Glomerular visceral epithelial cell (primary cell): ENCODE measurements at regions not wholly inside any gene's neighbourhood (a gene's known extent, or its start where the extent isn't known, plus 50 kb on each side); places are given as distances from the start of the nearest gene placed in this dataset.
"Not testable (repeated sequence)": the region's sequence is repeated elsewhere in the genome, so short reads cannot be mapped to it uniquely, and the experiment has no call there.

Experiments used
- DNase-seq: peaks from one replicate; pipeline ENCODE4 v3.0.0-alpha.2; 2016; ENCODE audit errors: extremely low spot score

DNA sequence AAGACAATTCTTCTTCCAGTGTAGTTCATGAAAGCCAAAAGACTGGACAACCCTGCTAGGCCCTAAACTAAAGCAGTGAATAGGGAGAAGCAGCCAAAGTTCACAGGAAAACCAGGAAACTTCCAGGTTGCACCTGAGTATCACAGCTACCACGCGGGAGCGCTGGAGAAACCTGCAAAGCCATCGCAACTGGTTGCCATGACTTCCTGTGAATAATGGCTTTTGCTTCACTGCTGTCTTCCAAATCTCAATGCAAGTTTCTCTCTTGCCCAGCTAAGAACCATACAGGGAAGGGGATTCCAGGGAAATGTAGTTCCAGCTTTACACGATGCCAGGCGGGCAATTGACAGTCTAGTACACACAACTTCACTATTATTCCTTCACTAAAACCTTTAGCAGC is 114.1 kb downstream of the GXYLT1 start:
- no peak for DNase-seq

DNA sequence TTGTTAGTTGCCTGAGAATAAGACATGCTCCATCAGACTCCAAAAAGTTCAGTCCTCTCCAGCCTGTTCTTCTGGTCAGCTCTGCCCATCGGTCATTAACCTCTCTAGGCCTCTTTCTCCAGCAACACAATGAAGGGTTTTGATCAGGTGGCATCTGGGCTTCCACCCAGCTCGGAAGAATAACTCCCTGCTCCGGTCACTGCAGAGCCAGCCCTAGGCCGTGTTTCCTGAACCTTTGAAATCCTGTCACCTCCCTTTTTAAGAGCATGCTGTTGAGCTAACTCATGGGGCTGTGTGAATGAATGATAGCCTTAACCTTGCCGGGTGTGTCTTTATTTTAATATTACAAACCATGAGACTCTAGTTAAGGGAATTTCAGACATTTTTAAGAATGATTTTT is 117.1 kb downstream of the GXYLT1 start:
- DNase-seq = no peak

DNA sequence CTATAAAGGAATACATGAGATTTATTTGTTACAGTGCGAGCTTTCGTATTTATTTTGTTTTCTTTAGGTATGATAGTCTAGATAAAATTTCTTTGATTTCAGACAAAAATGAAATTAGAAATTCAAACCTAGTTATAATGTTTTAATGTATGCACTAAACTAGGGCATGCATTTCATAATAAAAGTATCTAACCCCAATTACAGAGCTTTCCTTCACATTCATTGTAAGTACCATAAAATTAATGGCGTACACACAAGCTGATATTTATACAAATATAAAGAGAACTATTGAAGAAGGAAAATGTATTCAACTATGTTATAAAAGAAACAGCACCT is 120.2 kb downstream of the GXYLT1 start:
- DNase-seq = no peak

DNA sequence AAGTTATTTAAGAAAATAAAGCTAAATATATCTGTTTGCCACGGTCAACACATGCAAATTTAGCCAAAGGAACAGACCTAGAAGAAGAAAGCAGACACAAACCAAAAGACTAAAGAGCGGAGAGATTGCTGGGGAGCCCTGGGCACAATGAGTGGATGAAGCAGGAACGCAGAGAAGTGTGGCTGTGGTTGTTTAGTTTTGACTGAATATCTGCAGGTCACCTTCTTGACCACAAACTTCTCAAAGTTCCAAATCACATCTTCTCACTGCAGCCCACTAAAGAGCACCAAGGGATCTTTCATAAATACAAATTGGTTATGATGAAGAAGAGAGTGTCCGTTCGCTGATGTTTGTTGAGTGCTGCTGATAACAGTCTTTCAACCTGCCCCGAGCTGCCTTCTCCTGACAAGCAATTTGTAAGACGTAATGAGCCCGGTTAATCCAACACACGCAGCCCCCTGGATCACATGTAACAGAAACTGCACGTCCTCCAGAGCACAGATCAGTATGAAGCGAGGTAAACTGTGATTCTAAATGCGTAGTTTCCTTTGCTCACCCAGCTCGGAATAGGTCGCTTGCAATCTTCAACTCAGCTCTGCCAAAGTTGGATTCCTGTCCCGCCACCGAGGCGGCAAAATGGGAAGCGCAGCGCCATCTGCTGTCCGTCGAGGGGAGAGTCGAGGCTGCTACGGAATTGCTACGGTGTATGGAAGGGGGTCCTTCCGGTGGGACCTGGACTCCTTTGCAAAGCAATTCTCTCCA is 120.8 kb downstream of the GXYLT1 start:
- peak; percentile 72 for DNase-seq

DNA sequence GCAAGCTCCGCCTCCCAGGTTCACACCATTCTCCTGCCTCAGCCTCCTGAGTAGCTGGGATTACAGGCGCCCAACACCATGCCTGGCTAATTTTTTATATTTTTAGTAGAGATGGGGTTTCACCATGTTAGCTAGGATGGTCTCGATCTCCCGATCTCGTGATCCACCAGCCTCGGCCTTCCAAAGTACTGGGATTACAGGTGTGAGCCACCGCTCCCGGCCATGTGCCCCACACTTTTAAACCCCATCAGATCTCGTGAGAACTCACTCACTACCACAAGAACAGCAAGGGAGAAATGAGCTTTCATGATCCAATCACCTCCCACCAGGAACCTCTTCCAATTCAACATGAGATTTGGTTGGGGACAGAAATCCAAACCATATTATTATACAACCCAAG is 122.7 kb downstream of the GXYLT1 start:
- not testable (repeated sequence) for DNase-seq

DNA sequence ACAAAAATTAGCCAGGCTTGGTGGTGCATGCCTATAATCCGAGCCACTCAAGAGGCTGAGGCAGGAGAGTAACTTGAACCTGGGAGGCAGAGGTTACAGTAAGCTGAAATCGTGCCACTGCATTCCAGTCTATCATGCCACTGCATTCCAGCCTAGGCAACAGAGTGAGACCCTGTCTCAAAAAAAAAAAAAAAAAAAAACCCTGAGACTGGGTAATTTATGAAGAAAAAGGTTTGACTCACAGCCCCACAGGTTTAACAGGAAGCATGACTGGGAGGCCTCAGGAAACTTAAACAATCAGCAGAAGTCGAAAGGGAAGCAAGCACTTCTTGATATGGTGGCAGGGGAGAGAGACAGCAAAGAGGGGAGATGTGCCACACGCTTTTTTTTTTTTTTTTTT is 123.2 kb downstream of the GXYLT1 start:
- DNase-seq = peak; percentile 31

DNA sequence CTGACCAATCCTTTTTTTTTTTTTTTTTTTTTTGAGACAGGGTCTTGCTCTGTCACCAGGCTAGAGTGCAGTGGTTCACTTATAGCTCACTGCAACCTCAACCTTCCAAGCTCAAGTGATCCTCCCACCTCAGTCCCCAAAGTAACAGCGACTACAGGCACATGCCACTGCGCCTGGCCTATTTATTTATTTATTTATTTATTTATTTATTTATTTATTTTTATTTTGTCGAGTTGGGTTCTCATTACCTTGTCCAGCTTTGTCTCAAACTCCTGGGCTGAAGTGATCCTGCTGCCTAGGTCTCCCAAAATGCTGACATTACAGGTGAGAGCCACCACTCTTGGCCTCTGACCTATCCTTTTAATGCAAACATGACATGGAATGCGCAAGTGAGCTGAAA is 124.4 kb downstream of the GXYLT1 start:
- no peak for DNase-seq

DNA sequence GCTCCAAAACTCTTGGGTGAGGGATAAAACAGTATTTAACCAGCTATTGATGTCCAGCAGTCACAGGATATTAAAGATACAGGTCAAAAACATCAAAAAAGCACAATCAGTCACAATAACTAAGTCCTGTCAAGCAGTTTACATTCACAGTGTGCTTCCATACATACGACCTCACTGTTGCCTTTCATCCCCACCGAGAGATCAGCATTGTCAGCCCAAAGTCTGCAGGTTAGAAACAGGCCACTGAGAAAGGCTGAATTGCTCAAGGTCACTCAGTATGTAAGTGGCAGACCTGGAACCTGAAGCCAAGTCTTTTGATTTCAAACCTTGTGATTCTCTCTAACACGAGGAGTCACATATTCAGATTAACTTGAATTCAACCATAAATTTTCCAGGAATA is 124.9 kb downstream of the GXYLT1 start:
- DNase-seq = no peak

DNA sequence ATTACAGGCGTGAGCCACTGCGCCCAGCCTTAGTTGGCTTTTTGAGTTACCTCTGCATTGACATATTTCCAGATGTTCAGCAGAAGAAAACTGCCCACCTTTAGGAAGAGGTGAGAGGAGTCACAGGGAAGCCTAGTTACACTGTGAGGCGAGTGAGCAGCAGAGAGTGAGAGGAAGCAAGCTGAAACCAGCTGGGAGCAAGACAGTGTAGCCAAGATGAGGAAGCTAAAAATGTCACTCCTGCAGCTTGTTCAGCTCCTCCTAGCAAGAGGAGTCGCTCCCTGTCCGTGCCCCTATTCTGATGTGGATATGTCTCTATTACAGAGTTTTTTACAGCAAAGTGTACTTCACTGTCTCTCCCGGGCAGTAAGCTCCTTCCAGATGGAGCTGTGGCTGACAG is 127.6 kb downstream of the GXYLT1 start:
- DNase-seq = no peak

DNA sequence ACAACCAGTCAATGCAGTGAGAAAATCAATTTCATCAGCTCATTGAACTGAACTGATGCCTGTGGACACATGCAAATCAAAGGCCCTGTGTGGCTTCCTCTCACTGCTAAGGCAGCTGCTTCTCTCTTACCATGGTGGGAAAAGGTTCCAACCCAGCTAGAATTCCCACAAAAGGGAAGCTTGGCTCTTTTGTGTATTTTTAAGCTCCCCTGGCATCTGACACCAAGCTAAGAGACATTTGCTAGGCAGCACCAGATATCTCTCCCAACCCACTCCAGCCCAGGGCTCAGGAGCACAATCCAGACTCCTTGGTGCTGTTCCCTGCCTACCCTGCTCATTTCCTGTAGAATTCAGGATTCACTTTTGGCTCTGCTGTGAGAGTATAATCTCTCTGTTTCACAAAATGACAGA is 129.6 kb downstream of the GXYLT1 start:
- DNase-seq = no peak

DNA sequence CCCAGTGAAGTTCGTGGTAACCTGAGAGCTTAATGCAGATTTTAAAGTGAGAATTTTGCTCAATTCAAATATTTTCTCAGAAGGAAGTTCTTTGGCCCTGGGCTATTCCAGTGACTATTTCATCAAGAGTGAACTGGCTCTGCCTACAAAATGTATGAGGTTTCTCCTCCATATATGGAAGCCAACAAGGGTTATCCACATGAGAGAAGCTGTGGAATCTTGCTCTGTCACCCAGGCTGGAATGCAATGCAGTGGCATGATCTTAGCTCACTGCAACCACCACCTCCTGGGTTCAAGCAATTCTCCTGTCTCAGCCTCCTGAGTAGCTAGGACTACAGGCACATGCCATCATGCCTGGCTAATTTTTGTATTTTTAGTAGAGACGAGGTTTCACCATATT is 132.2 kb downstream of the GXYLT1 start:
- peak; percentile 72 for DNase-seq

DNA sequence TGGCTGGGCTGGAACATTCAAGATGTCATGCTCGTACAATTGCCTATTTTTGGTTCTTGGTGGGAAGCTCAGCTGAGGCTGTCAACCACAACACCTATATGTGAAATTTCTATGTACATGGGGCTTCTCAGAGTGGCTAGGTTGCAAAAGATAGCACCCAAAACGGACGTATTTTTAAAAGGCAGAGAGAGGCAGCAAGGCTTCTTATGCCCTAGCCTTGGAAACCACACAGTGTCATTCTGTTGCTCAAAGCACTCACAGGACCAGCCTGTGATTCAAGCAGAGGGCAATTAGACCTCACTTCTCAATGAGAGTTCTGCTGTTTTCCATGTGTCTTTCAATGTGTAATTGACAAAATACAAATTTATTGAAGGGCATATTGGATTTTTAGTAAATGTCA is 134.0 kb downstream of the GXYLT1 start:
- DNase-seq = no peak

DNA sequence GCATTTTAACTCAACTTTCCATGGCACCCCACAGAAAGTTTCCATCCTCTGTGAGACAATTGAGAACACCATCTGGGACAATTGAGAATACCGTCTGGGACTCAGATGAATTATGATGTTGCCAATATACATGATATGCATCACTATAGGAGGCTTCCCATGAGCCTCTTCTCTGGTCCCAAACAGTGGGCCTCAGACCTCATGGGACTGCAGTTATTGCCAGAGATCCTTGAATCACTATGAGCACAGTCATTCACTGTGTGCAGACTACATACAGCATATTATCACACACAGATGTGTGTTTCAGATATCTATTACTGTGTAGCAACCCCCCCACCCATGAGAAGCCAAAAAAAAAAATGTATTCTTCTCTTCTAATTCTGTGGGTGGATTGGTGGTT is 134.4 kb downstream of the GXYLT1 start:
- no peak for DNase-seq

DNA sequence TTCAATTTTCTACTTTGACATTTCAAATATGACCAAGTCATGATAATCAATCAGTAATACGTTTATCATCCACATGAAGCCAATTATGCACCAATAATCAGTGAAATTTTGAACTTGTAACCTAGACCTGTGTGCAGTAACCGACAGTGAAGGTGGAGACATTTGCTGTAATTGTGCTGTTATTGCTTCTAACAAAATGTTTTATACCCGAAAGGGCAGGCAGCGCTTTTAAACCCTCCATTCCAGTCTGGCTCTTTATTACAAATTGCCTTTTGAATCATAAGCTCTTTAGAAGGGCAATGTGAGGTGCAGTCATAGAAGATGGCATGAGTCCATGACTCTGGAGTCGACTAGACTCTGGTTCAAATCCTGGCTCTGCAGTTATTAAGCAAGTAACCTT is 135.7 kb downstream of the GXYLT1 start:
- DNase-seq = no peak

DNA sequence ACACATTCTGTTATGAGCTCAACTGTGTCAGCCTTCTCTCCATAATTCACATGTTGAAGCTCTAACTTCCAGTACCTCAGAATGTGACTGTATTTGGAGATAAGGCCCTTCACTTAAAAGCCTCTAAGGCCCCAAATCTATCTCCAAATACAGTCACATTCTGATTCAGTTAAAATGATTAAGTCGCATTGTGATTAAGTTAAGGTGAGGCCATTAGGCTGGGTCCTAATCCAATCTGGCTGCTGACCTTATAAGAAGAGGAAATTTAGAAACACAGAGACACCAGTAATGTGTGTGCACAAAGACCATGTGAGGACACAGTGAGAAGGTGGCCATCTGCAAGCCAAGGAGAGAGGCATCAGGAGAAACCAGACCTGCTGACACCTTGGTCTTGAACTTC is 141.6 kb downstream of the GXYLT1 start:
- no peak for DNase-seq

DNA sequence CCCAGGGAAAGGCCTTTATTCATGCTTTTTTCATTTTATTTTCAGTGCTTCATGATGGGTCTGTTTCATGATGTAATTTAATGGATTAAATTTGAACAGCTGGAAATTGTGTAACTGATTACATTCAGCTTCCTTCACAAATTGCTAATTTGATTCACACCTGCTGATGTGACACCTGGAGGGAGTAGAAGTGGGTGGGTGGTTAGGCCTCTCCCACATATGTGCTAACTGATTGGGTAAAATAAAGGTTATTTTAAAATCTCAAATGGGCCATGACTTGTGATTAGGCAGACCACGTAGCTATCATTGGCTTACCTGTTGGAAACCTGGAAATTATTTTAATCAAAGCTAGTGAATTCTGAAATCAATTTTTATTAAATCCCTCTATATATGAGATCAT is 142.1 kb downstream of the GXYLT1 start:
- DNase-seq = no peak

DNA sequence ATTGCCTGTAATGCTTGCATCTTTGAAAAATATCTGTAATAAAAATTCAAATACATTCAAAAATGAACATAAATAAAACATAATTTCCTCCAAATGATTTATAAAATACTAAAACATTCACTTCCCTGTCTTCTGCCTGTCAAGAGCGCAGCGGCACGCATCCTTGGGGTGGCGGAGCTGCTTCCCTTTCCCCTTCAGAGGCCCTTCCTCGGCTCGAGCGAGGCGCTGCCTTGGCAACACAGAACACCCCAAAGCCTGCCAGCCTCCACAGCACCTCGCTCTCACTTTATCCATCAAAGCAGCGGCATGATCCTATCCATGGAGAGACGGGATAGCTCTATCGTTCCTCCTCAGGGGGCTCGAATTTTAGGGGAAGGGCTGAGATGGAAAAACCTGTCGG is 146.2 kb downstream of the GXYLT1 start:
- no peak for DNase-seq

DNA sequence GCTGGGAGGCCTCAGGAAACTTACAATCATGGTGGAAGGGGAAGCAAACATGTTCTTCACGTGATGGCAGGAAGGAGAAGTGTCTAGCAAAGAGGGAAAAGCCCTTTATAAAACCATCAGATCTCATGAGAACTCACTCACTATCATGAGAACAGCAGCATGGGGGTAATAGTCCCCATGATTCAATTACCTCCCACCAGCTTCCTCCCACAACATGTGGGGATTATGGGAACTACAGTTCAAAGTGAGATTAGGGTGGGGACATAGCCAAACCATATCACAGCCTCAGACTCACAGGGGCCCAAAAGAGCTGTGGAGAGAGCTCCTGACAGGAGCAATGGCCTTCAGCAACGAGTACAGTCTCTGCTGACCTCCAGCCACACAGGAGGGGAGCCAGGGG is 151.4 kb downstream of the GXYLT1 start:
- no peak for DNase-seq

DNA sequence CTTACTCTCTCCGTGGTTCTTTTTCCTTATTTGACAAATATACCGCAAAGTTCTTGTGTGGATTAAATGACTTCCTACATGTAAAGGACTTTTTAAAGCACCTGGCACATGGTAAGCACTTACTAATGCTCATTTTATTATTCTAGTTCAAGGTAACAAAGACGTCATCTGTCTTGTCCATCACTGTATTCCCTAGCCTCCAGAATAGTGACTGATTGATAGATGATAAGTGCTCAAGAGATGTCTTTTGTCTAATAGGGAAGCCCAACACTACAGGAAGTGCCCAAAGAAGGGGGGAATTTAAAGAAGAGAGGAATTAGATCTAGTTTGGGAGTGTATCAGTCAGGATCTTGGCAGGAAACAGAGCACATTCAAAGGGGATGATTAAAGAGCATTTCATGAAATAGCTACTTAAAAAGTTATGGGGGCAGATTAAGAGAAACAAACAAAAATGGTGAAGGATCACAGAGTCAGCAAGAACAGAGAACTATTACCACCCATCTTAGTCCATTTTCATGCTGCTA is 151.9 kb downstream of the GXYLT1 start:
- DNase-seq = peak; percentile 9

DNA sequence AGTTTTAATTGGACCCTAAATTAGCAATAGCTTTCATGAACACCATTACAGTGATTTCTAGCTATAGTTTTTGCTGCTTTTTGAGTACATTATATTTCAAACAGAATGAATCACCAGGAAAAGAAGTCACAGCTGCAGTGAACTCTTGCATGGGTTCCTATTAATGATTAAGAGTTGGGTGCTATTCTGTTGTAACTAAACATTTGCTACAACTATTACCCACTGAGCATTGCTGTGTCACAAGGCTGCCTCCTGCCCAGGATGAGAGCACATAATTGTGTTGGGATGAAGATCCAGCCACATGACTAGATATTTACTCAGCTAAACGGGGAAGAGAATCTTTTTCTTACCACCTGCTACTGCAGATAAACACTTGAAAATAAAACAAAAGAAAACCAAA is 152.7 kb downstream of the GXYLT1 start:
- peak; percentile 80 for DNase-seq

DNA sequence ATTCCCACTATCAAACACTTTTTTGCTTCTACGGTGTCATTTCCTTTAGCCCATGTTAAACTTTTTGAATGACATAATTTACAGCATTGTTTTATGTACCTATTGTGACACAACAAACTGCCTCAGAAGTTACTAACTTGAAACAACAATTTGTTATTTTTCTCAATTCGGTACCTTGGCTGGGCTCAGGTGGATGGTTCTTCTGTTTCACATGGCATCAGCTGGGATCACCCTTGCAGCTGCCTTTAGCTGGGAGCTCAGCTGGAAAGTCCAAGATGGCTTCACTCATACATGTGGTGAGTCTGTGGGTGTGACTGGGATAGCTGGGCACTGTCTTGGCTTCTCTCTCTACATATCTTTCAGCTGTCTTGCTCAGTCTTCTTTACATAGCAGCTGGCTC is 156.0 kb downstream of the GXYLT1 start:
- no peak for DNase-seq

DNA sequence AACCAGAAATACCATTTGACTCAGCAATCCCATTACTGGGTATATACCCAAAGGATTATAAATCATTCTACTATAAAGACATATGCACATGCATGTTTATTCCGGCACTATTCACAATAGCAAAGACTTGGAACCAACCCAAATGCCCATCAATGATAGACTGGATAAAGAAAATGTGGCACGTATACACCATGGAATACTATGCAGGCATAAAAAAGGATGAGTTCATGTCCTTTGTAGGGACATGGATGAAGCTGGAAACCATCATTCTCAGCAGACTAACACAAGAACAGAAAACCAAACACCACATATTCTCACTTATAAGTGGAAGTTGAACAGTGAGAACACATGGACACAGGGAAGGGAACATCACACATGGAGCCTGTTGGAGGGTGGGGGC is 158.2 kb downstream of the GXYLT1 start:
- not testable (repeated sequence) for DNase-seq

DNA sequence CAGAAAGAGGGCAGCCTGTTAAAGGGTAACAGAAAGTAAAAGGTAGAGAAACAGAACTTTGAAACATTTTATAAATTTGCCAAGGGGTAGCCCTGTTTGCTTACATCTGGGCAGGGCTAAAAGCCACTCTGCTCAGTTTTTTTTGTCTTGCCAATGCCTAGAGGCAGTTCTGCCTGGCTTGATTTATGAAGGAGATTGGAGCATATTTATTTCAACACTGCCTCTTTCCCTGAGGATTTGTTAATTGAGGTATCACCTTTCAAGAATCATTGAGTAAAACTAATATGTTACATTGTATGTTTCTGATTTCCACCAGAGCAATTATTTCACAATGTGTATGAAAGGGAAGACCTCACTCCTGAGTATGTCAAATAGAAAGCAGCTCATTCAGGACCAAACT is 160.8 kb downstream of the GXYLT1 start:
- no peak for DNase-seq

DNA sequence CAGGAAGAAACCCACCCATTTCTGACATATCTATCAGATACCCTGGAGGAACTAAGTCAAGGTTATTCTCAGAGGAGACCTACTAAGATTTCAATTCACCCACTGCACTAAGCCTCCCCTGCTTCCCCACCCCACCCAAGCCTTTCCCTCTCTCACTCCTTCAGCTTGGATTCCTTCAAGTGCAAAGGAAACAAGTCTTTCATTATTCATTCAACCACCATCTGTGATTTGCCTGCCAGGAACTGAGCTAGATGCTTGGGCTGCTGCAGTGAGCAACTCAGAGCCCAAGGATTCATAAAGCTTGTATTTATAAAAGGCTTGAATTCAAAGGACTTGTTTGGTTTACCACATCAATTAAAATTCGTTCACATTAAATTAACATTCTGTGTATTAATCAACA is 161.3 kb downstream of the GXYLT1 start:
- DNase-seq = no peak
